Muscle of leg (tissue), 3 donors: ENCODE measurements at regions not wholly inside any gene's neighbourhood (a gene's known extent, or its start where the extent isn't known, plus 50 kb on each side); places are given as distances from the start of the nearest gene placed in this dataset.

ENCODE experiments used
- DNase-seq: peaks from one replicate; pipeline ENCODE4 v3.0.0; 2013
- H3K27ac ChIP-seq: one replicate; pipeline ENCODE4 v1.5.1; 2013; ENCODE audit warnings: mild to moderate bottlenecking, low read length, control low read depth
- H3K27me3 ChIP-seq: one replicate; pipeline ENCODE4 v1.6.1; 2013; ENCODE audit warnings: low read length; ENCODE audit not compliant: control insufficient read depth, insufficient read depth
- H3K36me3 ChIP-seq: one replicate; pipeline ENCODE4 v1.6.1; 2013; ENCODE audit warnings: low read length; ENCODE audit not compliant: control insufficient read depth, insufficient read depth
- H3K4me1 ChIP-seq: one replicate; pipeline ENCODE4 v1.6.1; 2013; ENCODE audit warnings: low read length; ENCODE audit not compliant: control insufficient read depth, insufficient read depth
- H3K4me3 ChIP-seq: one replicate; pipeline ENCODE4 v1.5.1; 2013; ENCODE audit warnings: low read length, control low read depth
- H3K9me3 ChIP-seq: replicated peaks from 2 replicates; pipeline ENCODE4 v1.6.1; 2013; ENCODE audit warnings: low read depth, low read length; ENCODE audit not compliant: control insufficient read depth
- WGBS: methylation state at CpG from one replicate; pipeline ENCODE4 v1.1.5; 2013; ENCODE audit warnings: missing lambda C conversion rate; ENCODE audit not compliant: insufficient coverage; 5-methylcytosine and 5-hydroxymethylcytosine counted together

DNA sequence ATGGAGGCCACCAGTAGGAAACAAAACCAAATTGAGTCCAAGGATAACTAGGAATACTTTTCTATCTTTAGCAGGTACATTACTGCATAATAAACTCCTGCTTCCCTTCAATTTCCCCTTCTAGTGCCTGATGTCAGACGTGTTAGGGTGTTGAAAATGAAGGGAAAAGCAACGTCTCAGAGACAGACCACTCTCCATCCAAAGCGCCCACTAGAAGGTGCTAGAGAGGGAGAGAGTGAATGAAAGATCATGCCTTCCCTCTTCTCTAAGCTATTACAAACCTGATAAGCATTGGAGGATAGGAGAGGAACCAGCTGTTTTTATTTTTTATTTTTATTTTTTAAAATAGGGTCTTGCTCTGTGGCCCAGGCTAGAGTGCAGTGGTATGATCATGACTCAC, 64.1 kb downstream of the ZNF641 start:
- H3K27ac ChIP-seq = no peak overlapping the region
- WGBS = no CpG with 5 or more reads among the region's 3 CpGs
- no peaks in the 10 kb centered on the region for H3K27me3 ChIP-seq
- no peaks in the 10 kb centered on the region for H3K9me3 ChIP-seq
- no peak overlapping the region for H3K4me3 ChIP-seq
- peak; percentile 9 for DNase-seq
- H3K4me1 ChIP-seq = no peaks in the 10 kb centered on the region
- no peaks in the 10 kb centered on the region for H3K36me3 ChIP-seq

DNA sequence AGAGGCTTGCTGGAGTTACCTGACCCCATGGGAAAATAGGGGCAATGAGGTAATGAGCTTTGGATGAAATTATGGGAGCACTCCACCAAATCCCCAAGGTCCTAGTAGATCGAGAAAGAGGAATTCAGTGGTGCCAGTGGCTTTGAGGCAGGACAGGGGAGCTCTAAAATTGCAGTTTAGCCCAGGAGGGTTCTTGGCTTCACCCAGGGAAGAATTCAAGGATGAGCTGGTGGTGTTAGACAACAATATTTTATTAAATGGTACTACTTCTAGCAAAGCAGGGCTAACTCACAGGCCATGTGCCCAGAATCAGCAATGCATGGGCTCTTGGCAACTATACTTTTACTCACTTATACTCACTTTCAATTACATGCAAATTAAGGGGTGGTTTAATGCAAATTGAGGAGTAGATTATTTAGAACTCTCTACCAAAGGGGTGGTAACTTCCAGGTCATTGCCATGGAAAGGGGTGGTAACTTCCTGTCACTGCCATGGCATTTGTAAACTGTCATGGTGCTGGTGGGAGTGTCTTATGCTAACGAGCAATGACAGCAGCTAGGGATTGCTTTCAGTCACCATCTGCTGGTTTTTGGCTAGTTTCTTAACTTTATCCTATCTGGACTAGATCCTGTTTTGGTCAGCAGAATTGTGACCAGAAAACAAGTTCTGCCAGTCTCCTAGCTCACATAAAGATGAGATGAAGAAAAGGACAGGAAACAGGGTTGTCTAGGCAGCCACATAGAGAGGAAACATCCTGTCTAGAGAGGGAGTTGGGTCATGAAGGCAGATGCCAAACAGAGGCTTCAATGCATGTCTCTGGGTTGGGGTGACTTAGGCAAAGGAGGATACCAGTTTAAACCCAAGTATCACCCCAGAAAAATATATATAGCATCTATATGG, 64.7 kb downstream of the ZNF641 start:
- no peaks in the 10 kb centered on the region for H3K9me3 ChIP-seq
- H3K4me1 ChIP-seq = no peaks in the 10 kb centered on the region
- no peaks in the 10 kb centered on the region for H3K36me3 ChIP-seq
- no peaks in the 10 kb centered on the region for H3K27me3 ChIP-seq
- WGBS = 67% methylated on average over 1 of the region's 2 CpGs
- H3K4me3 ChIP-seq = no peak overlapping the region
- no peak overlapping the region for H3K27ac ChIP-seq
- no peak for DNase-seq

- no CpG with 5 or more reads among the region's 1 CpG for WGBS
These were observed 68.9 kb downstream of the ZNF641 start for GRCh38 chr12:48281811-48282210.

DNA sequence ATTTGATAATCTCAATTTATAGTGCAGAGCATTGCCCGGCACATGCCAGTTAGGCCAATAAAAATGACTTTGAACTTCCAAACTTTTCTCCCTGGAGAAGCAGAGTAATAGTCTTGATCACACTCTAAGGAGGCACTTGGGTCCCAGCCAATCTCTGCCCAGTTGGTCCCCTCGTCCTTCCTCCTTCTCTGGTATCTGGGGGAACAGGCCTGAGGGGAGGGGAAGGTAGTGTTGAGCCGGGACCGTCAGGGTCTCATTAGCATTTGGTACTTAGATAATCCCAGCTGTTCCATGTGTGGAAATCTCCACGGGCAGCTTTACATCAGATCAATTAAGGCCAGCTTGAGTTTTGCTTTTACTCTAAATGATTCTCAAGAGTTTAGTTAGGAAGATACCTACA, 70.1 kb downstream of the ZNF641 start:
- 60% methylated on average over 1 of the region's 5 CpGs for WGBS
- Histone ChIP-seq H3K4me3 (no peak overlapping the region), H3K9me3 (no peaks in the 10 kb centered on the region), H3K27ac (no peak overlapping the region), H3K36me3 (no peaks in the 10 kb centered on the region), H3K27me3 (no peaks in the 10 kb centered on the region), H3K4me1 (no peaks in the 10 kb centered on the region)
- no peak for DNase-seq

More at GRCh38 chr12:48281811-48282210, 68.9 kb downstream of the ZNF641 start:
- H3K9me3 ChIP-seq = no peaks in the 10 kb centered on the region
- no peaks in the 10 kb centered on the region for H3K4me1 ChIP-seq
- H3K27ac ChIP-seq = no peak overlapping the region
- DNase-seq = no peak
- no peaks in the 10 kb centered on the region for H3K27me3 ChIP-seq
- H3K36me3 ChIP-seq = no peaks in the 10 kb centered on the region
- no peak overlapping the region for H3K4me3 ChIP-seq

DNA sequence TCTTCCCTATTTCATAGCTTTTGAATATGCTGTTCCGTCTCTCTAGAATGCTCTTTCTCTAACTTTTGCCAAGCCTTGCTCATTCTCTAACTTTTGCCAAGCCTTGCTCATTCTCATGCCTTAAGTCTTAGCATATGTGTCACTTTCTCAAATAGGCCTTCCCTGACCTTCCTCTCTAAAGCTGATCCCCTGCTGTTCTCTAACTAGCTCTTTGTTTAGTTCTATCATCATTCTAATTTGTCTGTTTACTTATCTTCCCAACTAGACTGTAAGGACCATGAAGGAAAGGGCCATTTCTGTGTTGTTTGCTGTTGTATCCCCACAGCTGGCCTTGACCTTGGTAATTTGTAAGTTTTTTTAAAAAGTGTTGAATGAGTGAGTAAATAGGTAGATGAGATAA, 71.1 kb downstream of the ZNF641 start:
- H3K27ac ChIP-seq = no peak overlapping the region
- DNase-seq = no peak
- no peaks in the 10 kb centered on the region for H3K27me3 ChIP-seq
- H3K4me1 ChIP-seq = no peaks in the 10 kb centered on the region
- 47% methylated on average over 1 of the region's 1 CpG for whole genome bisulfite sequencing
- no peaks in the 10 kb centered on the region for H3K9me3 ChIP-seq
- H3K36me3 ChIP-seq = no peaks in the 10 kb centered on the region
- no peak overlapping the region for H3K4me3 ChIP-seq

GRCh38 chr12:48279101-48279500, 71.6 kb downstream of the ZNF641 start:
- Histone ChIP-seq H3K4me1 (no peaks in the 10 kb centered on the region), H3K27ac (no peak overlapping the region), H3K4me3 (no peak overlapping the region), H3K36me3 (no peaks in the 10 kb centered on the region), H3K27me3 (no peaks in the 10 kb centered on the region), H3K9me3 (no peaks in the 10 kb centered on the region)
- no peak for DNase-seq

GRCh38 chr12:48276621-48277020, 73.5 kb upstream of the OR10AD1 start:
- H3K27me3 ChIP-seq = no peaks in the 10 kb centered on the region
- DNase-seq = no peak

DNA sequence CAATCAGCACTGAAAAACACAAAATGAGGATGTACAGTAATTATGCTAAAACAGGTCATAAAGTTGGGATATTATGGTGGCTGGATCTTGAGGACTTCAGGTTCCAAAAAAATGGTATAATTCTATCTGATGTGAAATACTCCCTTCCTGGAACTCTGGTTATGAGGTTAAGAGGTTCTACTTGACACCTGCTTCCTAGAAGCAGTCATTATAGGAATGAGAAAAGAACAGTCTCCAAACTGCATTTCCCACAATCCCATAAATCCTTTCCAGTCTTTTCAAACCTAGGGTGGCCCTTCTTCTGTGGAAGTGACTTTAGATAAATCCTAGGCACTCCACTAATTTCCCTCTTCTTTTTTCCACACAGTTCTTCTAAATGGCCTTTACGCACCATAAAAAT, 63.7 kb upstream of the OR10AD1 start:
- Histone ChIP-seq H3K9me3 (no peaks in the 10 kb centered on the region), H3K36me3 (no peaks in the 10 kb centered on the region), H3K4me3 (no peak overlapping the region), H3K27ac (no peak overlapping the region), H3K27me3 (no peaks in the 10 kb centered on the region), H3K4me1 (no peaks in the 10 kb centered on the region)
- DNase-seq = no peak
- no CpG with 5 or more reads among the region's 1 CpG for WGBS

More at GRCh38 chr12:48276621-48277020, 73.5 kb upstream of the OR10AD1 start:
- no peak overlapping the region for H3K4me3 ChIP-seq
- H3K36me3 ChIP-seq = no peaks in the 10 kb centered on the region
- H3K4me1 ChIP-seq = no peaks in the 10 kb centered on the region
- H3K27ac ChIP-seq = no peak overlapping the region
- no peaks in the 10 kb centered on the region for H3K9me3 ChIP-seq
- WGBS = no CpG with 5 or more reads among the region's 2 CpGs

- H3K4me3 ChIP-seq = no peak overlapping the region
These were observed 62.7 kb upstream of the OR10AD1 start for GRCh38 chr12:48265777-48266176.

DNA sequence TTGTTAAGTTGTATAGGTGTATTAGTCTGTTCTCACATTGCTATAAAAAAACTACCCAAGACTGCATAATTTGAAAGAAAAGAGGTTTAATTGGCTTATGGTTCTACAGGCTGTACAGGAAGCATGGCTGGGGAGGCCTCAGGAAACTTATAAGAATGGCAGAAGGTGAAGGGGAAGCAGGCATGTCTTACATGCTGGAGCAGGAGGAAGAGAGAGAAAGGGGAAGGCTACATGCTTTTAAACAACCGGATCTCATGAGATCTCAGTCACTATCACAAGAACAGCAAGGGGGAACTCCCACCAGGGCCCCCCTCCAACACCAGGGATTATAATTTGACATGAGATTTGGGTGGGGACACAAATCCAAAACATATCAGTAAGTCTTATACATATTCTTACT, 60.5 kb upstream of the OR10AD1 start:
- DNase-seq = no peak
- Histone ChIP-seq H3K4me1 (no peaks in the 10 kb centered on the region), H3K4me3 (no peak overlapping the region), H3K36me3 (no peaks in the 10 kb centered on the region), H3K9me3 (no peaks in the 10 kb centered on the region), H3K27me3 (no peaks in the 10 kb centered on the region), H3K27ac (no peak overlapping the region)
- WGBS = no CpG with 5 or more reads among the region's 1 CpG

More at GRCh38 chr12:48265777-48266176, 62.7 kb upstream of the OR10AD1 start:
- H3K4me1 ChIP-seq = no peaks in the 10 kb centered on the region
- H3K27ac ChIP-seq = no peak overlapping the region
- H3K36me3 ChIP-seq = no peaks in the 10 kb centered on the region
- no peak for DNase-seq
- no peaks in the 10 kb centered on the region for H3K27me3 ChIP-seq
- H3K9me3 ChIP-seq = no peaks in the 10 kb centered on the region

GRCh38 chr12:48261773-48262172, 58.7 kb upstream of the OR10AD1 start:
- Histone ChIP-seq H3K27me3 (no peaks in the 10 kb centered on the region), H3K36me3 (no peaks in the 10 kb centered on the region), H3K4me1 (no peaks in the 10 kb centered on the region), H3K4me3 (no peak overlapping the region), H3K9me3 (no peaks in the 10 kb centered on the region), H3K27ac (no peak overlapping the region)
- no CpG with 5 or more reads among the region's 2 CpGs for WGBS
- DNase-seq = no peak
